ENCODE measurements at regions not wholly inside any gene's neighbourhood (a gene's known extent, or its start where the extent isn't known, plus 50 kb on each side); places are given as distances from the start of the nearest gene placed in this dataset.
A peak's percentile ranks its signal among the peaks of the same experiment; 100 is the strongest.

DNA sequence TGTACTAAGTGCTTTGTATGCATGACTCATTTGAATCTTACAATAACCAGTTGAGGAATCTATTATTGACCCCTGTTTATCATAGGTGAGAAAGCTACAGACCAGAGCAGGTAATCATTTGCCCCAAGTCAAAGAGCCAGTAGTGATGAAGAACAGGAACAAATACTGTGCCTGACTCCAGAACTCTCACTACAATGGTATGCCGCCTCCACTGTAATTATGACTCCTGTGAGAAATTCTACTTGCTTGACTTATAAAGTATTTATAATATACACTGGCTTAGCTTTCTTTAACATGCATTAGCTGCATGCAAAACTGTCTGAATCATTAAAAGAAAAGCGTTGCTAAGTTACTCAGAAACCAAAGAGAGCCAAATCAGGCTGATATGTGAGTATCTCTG is 92.6 kb downstream of the ZNF281 start:
- H3K9me3 ChIP-seq (ENCODE audit: severe bottlenecking), result peaks cover 2% of the 10 kb centered on the region
- H3K4me3 ChIP-seq (ENCODE audit: low read depth, low read length), result no peak overlapping the region
- H3K36me3 ChIP-seq, result no peaks in the 10 kb centered on the region
- TF ChIP-seq, protein P1, sequence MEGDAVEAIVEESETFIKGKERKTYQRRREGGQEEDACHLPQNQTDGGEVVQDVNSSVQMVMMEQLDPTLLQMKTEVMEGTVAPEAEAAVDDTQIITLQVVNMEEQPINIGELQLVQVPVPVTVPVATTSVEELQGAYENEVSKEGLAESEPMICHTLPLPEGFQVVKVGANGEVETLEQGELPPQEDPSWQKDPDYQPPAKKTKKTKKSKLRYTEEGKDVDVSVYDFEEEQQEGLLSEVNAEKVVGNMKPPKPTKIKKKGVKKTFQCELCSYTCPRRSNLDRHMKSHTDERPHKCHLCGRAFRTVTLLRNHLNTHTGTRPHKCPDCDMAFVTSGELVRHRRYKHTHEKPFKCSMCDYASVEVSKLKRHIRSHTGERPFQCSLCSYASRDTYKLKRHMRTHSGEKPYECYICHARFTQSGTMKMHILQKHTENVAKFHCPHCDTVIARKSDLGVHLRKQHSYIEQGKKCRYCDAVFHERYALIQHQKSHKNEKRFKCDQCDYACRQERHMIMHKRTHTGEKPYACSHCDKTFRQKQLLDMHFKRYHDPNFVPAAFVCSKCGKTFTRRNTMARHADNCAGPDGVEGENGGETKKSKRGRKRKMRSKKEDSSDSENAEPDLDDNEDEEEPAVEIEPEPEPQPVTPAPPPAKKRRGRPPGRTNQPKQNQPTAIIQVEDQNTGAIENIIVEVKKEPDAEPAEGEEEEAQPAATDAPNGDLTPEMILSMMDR (IDR thresholded peaks at IDR 0.05; ENCODE audit: low read depth, low read length), result no peak
- no peaks in the 10 kb centered on the region for H3K27me3 ChIP-seq (ENCODE audit: insufficient read depth, low read depth, severe bottlenecking)
- no peak overlapping the region for H3K27ac ChIP-seq
- DNase-seq, result no peak

DNA sequence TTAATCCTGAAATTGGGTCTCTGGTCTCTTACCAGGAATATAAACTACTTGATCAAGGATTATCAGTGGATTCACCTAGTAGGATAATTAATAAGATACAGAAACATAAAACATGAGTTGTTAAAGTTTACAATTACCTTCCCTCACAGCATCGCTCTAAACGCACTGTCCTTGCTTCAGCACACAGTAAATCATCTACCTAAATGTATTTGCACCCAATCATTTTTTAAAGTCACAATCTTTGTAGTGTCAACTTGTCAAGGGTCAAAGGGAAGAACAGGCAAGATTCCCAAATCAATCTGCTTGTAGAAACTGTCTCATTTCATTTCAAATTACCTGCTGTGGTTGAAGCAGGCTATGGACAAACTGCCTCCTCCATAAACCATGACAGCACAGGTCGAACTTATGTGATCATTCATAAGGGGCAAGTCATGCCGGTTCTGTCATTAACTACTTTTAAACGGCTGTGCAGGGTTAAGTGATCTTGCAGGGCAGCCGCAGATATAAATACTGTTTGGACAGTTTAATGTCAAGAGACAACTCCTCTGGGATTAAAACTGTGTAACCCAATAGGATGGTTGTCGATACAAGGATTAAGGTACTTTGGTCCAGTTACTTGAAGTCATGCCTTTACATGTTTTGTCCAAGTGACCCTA is 93.6 kb downstream of the ZNF281 start:
- peak; percentile 46 for DNase-seq
- H3K4me3 ChIP-seq (ENCODE audit: low read depth, low read length), result no peak overlapping the region
- H3K27ac ChIP-seq, result no peak overlapping the region
- H3K9me3 ChIP-seq (ENCODE audit: severe bottlenecking), result peaks cover 2% of the 10 kb centered on the region
- TF ChIP-seq, protein P1 (IDR thresholded peaks at IDR 0.05; ENCODE audit: low read depth, low read length), result no peak
- no peaks in the 10 kb centered on the region for H3K36me3 ChIP-seq
- H3K27me3 ChIP-seq (ENCODE audit: insufficient read depth, low read depth, severe bottlenecking), result no peaks in the 10 kb centered on the region

DNA sequence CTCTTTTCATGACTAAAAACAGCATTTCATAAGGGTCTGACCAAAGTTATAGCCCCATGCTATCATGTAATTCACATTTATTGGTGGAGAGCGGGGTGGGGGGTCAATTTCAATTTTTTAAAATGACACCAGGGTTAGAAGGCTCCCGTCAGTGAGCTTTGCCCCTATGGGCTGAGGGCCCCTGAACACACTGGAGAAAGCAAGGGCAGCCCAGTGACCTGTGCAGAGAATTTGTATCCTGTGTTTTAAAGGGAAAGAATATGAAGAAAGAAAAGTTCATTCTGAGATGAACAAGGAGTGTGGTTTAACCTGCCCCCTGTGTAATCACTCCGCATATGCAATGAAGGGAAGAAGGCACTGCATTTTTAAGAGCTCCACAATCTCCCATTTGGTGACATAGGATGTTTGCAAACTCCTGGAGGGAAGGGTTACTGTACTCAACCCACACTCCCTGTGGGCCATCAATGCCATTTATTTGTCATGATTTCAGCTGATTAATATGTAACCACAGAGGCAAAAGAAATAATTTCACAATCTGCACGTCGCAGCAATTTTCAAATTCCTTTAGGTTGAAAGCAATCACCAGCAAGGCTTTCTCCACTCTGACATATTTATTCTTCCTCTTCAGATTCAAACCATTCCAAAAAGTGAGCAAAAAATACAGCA is 95.6 kb downstream of the ZNF281 start:
- Histone ChIP-seq H3K27me3 (ENCODE audit: insufficient read depth, low read depth, severe bottlenecking) (no peaks in the 10 kb centered on the region), H3K9me3 (ENCODE audit: severe bottlenecking) (no peaks in the 10 kb centered on the region), H3K4me3 (ENCODE audit: low read depth, low read length) (no peak overlapping the region), H3K27ac (no peak overlapping the region), H3K36me3 (no peaks in the 10 kb centered on the region)
- DNase-seq, result no peak
- TF ChIP-seq, protein P1 (IDR thresholded peaks at IDR 0.05; ENCODE audit: low read depth, low read length), result no peak

DNA sequence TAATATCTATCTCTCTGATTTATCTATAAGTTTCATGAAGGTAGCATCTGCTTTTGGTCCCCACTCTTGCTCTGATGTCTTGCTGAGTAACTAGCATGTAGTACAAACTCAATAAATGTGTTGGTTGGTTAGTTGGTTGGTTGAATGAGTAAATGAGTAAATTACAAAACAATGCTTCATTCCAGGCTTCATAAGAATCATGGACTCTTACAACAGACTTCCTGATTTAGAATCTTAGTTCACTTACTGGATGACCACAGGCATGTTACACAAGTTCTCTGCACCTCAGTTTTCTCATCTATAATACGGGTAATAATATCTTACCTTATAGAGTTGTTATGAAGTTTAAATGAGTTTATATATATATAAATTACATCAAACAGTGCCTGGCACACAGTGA is 98.6 kb downstream of the ZNF281 start:
- no peaks in the 10 kb centered on the region for H3K36me3 ChIP-seq
- no peaks in the 10 kb centered on the region for H3K9me3 ChIP-seq (ENCODE audit: severe bottlenecking)
- TF ChIP-seq, protein P1 (IDR thresholded peaks at IDR 0.05; ENCODE audit: low read depth, low read length), result no peak
- H3K27me3 ChIP-seq (ENCODE audit: insufficient read depth, low read depth, severe bottlenecking), result no peaks in the 10 kb centered on the region
- no peak overlapping the region for H3K4me3 ChIP-seq (ENCODE audit: low read depth, low read length)
- DNase-seq, result no peak
- no peak overlapping the region for H3K27ac ChIP-seq

DNA sequence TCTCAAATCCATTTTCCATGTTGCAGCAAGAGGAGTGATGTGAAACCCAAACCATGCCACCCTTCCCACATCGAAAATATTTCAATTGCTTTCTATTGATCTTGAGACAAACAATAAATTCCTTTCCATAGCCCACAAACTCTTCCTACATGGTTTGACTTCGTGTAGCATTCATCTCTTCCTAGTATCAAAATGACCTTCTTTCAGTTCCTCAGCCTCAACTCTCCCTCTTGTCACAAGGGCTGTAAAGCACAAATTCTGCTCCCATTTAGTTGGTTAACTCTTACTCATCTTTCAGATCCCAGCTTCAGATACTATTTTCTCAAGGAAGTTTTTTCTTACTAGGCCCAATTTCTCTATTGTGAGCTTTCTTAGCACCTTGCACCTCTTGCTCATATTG is 99.0 kb downstream of the ZNF281 start:
- no peak overlapping the region for H3K4me3 ChIP-seq (ENCODE audit: low read depth, low read length)
- TF ChIP-seq, protein P1 (IDR thresholded peaks at IDR 0.05; ENCODE audit: low read depth, low read length), result no peak
- H3K9me3 ChIP-seq (ENCODE audit: severe bottlenecking), result no peaks in the 10 kb centered on the region
- no peak for DNase-seq
- H3K27me3 ChIP-seq (ENCODE audit: insufficient read depth, low read depth, severe bottlenecking), result no peaks in the 10 kb centered on the region
- no peak overlapping the region for H3K27ac ChIP-seq
- H3K36me3 ChIP-seq, result no peaks in the 10 kb centered on the region

DNA sequence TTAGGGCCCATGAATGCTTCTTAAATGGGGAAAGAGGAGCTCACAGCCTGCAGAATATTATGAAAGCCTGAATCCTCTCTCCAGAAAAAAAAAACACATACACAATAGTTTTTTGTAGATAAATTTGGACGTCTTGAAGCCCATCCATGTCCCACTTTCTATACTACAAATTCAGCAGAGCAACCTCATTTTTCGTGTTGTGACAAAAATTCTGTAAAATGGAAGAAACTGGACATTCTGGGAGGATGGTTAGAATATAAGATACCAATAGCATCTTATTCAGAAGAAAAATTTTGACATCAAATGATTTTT is 102.1 kb downstream of the ZNF281 start:
- H3K27ac ChIP-seq, result no peak overlapping the region
- H3K9me3 ChIP-seq (ENCODE audit: severe bottlenecking), result no peaks in the 10 kb centered on the region
- no peak for DNase-seq
- no peak overlapping the region for H3K4me3 ChIP-seq (ENCODE audit: low read depth, low read length)
- no peaks in the 10 kb centered on the region for H3K27me3 ChIP-seq (ENCODE audit: insufficient read depth, low read depth, severe bottlenecking)
- H3K36me3 ChIP-seq, result no peaks in the 10 kb centered on the region
- TF ChIP-seq, protein P1 (IDR thresholded peaks at IDR 0.05; ENCODE audit: low read depth, low read length), result no peak
